ENCODE measurements at regions not wholly inside any gene's neighbourhood (a gene's known extent, or its start where the extent isn't known, plus 50 kb on each side); places are given as distances from the start of the nearest gene placed in this dataset.

DNA sequence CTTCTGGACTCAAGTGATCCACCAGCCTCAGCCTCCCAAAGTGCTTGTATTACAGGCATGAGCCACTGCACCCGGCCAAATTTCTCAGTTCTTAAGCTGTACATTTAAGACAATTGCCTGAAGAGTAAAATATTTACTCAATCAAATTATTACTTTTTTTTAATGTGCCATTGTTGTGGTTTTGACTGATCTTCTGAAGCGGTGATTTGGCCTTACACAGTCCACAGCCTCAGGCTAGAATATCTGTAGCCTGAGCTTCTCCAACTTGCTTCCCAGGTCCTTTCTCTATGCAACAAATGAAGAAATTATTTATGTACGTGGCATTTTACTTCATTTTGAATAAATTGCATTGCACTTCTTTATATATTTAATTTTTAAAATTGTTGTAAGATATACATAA, 281.3 kb downstream of the KLF5 start:
- CTCF ChIA-PET = no interaction called here

GRCh38 chr13:73339086-73339485, 280.3 kb downstream of the KLF5 start:
- no peaks in the 10 kb centered on the region for H3K36me3 ChIP-seq (ENCODE audit: control insufficient read depth, insufficient read depth, low read length)
- Mint-ChIP-seq H3K27me3 (ENCODE audit: insufficient read depth, unreplicated experiment) (no peaks in the 10 kb centered on the region), H3K36me3 (ENCODE audit: insufficient read depth, unreplicated experiment) (no peaks in the 10 kb centered on the region), H3K4me1 (ENCODE audit: low read depth, unreplicated experiment) (peaks cover 11% of the 10 kb centered on the region), H3K27ac (ENCODE audit: unreplicated experiment) (no peak overlapping the region), H3K4me3 (ENCODE audit: unreplicated experiment) (no peak overlapping the region), H3K9me3 (ENCODE audit: unreplicated experiment) (no peaks in the 10 kb centered on the region)
- DNase-seq = no peak
- H3K9me3 ChIP-seq = no peaks in the 10 kb centered on the region
- H3K4me3 ChIP-seq (ENCODE audit: low read depth, low read length) = no peak overlapping the region
- 0 out of 2 replicates have a peak, but pooled peaks cover 9% of the 10 kb centered on the region for H3K4me1 ChIP-seq
- H3K27me3 ChIP-seq (replicated peaks; ENCODE audit: control insufficient read depth, insufficient read depth, low read length) = no peaks in the 10 kb centered on the region
- BruUV-seq (replicated peaks) = no TSS peak
- ChIA-PET POLR2A (no interaction called here), CTCF (no interaction called here)
- intact Hi-C loops (cut with micrococcal nuclease; ENCODE audit: unreplicated experiment) = no loop called here
- no peak for TF ChIP-seq CTCF (IDR thresholded peaks at IDR 0.05; ENCODE audit: insufficient read depth in 1 of 2, low read depth in 1 of 2, low read length in 1 of 2, severe bottlenecking in 1 of 2, unreplicated experiment in 1 of 2)

More for the DNA sequence above, 281.3 kb downstream of the KLF5 start:
- POLR2A ChIA-PET = no interaction called here
- no TSS peak for BruUV-seq (replicated peaks)
- intact Hi-C loops (cut with micrococcal nuclease; ENCODE audit: unreplicated experiment) = no loop called here
- DNase-seq = no peak
- Mint-ChIP-seq H3K36me3 (ENCODE audit: insufficient read depth, unreplicated experiment) (no peaks in the 10 kb centered on the region), H3K9me3 (ENCODE audit: unreplicated experiment) (no peaks in the 10 kb centered on the region), H3K4me1 (ENCODE audit: low read depth, unreplicated experiment) (peaks cover 8% of the 10 kb centered on the region), H3K27ac (ENCODE audit: unreplicated experiment) (no peak overlapping the region), H3K27me3 (ENCODE audit: insufficient read depth, unreplicated experiment) (no peaks in the 10 kb centered on the region), H3K4me3 (ENCODE audit: unreplicated experiment) (no peak overlapping the region)
- Histone ChIP-seq H3K9me3 (no peaks in the 10 kb centered on the region), H3K4me1 (0 out of 2 replicates have a peak, but pooled peaks cover 5% of the 10 kb centered on the region), H3K36me3 (ENCODE audit: control insufficient read depth, insufficient read depth, low read length) (no peaks in the 10 kb centered on the region), H3K4me3 (ENCODE audit: low read depth, low read length) (no peak overlapping the region), H3K27me3 (replicated peaks; ENCODE audit: control insufficient read depth, insufficient read depth, low read length) (no peaks in the 10 kb centered on the region)
- TF ChIP-seq CTCF (IDR thresholded peaks at IDR 0.05; ENCODE audit: insufficient read depth in 1 of 2, low read depth in 1 of 2, low read length in 1 of 2, severe bottlenecking in 1 of 2, unreplicated experiment in 1 of 2) = no peak

DNA sequence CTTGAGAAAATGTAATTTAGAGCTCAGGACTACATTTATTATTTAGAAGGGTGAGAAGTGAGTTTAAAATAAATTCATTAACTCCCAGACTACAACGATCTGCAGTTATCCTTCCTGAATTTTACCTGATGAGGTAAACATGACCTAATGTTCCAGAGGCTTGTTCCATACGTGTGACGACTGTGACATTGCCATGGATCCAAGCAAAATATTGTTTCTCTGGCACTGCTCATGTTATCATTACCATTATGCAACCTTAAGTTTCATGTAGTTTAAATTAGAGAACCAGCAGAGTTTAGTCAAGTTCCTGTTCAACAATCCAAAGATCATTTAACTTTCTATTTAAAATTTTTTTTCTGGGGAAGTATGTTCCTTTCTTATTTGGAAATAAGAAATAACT, 279.6 kb downstream of the KLF5 start:
- H3K9me3 ChIP-seq = no peaks in the 10 kb centered on the region
- 0 out of 2 replicates have a peak, but pooled peaks cover 9% of the 10 kb centered on the region for H3K4me1 ChIP-seq
- no peaks in the 10 kb centered on the region for H3K27me3 ChIP-seq (replicated peaks; ENCODE audit: control insufficient read depth, insufficient read depth, low read length)
- intact Hi-C loops (cut with micrococcal nuclease; ENCODE audit: unreplicated experiment) = no loop called here
- no peaks in the 10 kb centered on the region for H3K9me3 Mint-ChIP-seq (ENCODE audit: unreplicated experiment)
- ChIA-PET CTCF (no interaction called here), POLR2A (no interaction called here)
- TF ChIP-seq CTCF (IDR thresholded peaks at IDR 0.05; ENCODE audit: insufficient read depth in 1 of 2, low read depth in 1 of 2, low read length in 1 of 2, severe bottlenecking in 1 of 2, unreplicated experiment in 1 of 2) = no peak
- no peak overlapping the region for H3K4me3 Mint-ChIP-seq (ENCODE audit: unreplicated experiment)
- peaks cover 11% of the 10 kb centered on the region for H3K4me1 Mint-ChIP-seq (ENCODE audit: low read depth, unreplicated experiment)
- no TSS peak for BruUV-seq (replicated peaks)
- no peaks in the 10 kb centered on the region for H3K36me3 Mint-ChIP-seq (ENCODE audit: insufficient read depth, unreplicated experiment)
- H3K27me3 Mint-ChIP-seq (ENCODE audit: insufficient read depth, unreplicated experiment) = no peaks in the 10 kb centered on the region
- no peaks in the 10 kb centered on the region for H3K36me3 ChIP-seq (ENCODE audit: control insufficient read depth, insufficient read depth, low read length)
- DNase-seq = no peak
- no peak overlapping the region for H3K4me3 ChIP-seq (ENCODE audit: low read depth, low read length)
- H3K27ac Mint-ChIP-seq (ENCODE audit: unreplicated experiment) = no peak overlapping the region

Measured in Caco-2 (cell line).